ENCODE measurements at regions not wholly inside any gene's neighbourhood (a gene's known extent, or its start where the extent isn't known, plus 50 kb on each side); places are given as distances from the start of the nearest gene placed in this dataset.

DNA sequence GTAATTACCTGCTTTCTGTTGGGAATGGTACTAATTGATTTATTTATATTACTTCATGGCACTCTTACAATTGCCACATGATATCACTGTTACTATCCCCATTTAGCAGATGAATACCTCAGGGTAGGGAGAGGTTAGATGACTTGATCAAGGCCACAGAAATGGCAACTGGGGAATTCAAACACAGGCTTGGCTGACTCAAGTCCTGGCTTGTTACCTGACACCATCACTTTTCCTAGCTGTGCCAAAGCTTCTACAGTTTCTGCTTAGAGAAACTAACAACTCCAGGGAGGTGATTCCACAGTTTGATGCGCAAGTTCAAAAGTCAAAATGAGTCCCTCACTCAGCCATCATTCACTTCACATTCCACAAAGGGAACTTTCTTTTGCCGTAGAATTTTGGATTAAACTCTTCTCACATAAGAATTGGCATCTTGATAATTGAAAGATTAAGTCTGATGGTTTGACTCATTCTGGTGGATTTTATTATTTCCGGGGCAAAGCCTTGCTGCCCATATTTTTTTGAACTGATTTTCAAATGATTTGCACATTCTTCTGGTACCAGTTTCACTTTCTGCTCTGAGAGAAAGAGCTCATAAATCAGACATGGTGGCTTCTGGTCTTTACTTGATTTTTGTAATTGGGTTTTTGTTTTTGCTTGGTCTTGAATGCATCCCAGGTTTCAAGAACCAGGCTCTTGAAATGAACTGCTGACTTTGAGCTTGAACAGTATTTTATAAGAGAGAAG is 656.8 kb downstream of the BCL11A start:
- H3F3A ChIP-seq (ENCODE audit: insufficient read depth) = no peaks in the 10 kb centered on the region
- no peaks in the 10 kb centered on the region for H4K20me1 ChIP-seq (ENCODE audit: low read depth, low read length)
- no peak overlapping the region for H3K4me3 ChIP-seq (ENCODE audit: insufficient read depth, low read length, poor library complexity, severe bottlenecking)
- H3K27me3 ChIP-seq (ENCODE audit: low read length) = no peaks in the 10 kb centered on the region
- no peaks in the 10 kb centered on the region for H3K9me2 ChIP-seq (replicated peaks; ENCODE audit: insufficient read depth, low read length)
- H3K36me3 ChIP-seq (ENCODE audit: low read length) = no peaks in the 10 kb centered on the region
- no peak overlapping the region for H3K27ac ChIP-seq (ENCODE audit: low read depth, low read length)
- no peak overlapping the region for H3K4me2 ChIP-seq (ENCODE audit: low read depth, low read length, poor library complexity, severe bottlenecking)
- no peaks in the 10 kb centered on the region for H3K79me2 ChIP-seq (ENCODE audit: insufficient read depth, low read length)
- H3K9me3 ChIP-seq (ENCODE audit: insufficient read depth, low read length) = no peaks in the 10 kb centered on the region
- no peak for TF ChIP-seq EZH2phosphoT487 (conservative IDR thresholded peaks at IDR 0.05; ENCODE audit: low read length)
- no peak for TF ChIP-seq CTCF (IDR thresholded peaks at IDR 0.05; ENCODE audit: insufficient read depth, low read length, poor library complexity, severe bottlenecking)
- no peak overlapping the region for H3K9ac ChIP-seq (ENCODE audit: low read length)
- H2AFZ ChIP-seq (ENCODE audit: low read depth, low read length, severe bottlenecking) = no peak overlapping the region

DNA sequence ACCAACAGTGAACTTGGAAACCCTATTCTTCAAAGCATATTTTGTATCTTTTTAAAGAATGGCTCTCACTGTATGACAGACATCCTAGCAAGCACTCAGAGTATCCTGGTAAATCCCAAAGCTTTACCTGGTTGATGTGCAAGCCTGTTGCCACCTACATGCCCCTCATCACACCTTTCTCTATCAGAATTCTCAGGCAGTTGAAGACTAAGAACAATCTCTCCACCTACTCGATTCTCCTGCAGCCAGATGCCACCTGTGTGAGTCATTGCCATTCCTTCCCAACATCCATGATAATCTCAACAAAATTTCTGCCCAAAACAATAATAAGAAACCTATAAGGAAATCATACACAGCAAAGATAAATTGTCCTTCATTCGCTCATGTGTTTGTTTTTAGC is 659.8 kb downstream of the BCL11A start:
- no peak overlapping the region for H3K4me2 ChIP-seq (ENCODE audit: low read depth, low read length, poor library complexity, severe bottlenecking)
- H4K20me1 ChIP-seq (ENCODE audit: low read depth, low read length) = no peaks in the 10 kb centered on the region
- no peaks in the 10 kb centered on the region for H3K9me2 ChIP-seq (replicated peaks; ENCODE audit: insufficient read depth, low read length)
- no peaks in the 10 kb centered on the region for H3K79me2 ChIP-seq (ENCODE audit: insufficient read depth, low read length)
- no peak for TF ChIP-seq CTCF (IDR thresholded peaks at IDR 0.05; ENCODE audit: insufficient read depth, low read length, poor library complexity, severe bottlenecking)
- no peak for TF ChIP-seq EZH2phosphoT487 (conservative IDR thresholded peaks at IDR 0.05; ENCODE audit: low read length)
- H3K27ac ChIP-seq (ENCODE audit: low read depth, low read length) = no peak overlapping the region
- H3F3A ChIP-seq (ENCODE audit: insufficient read depth) = no peaks in the 10 kb centered on the region
- no peaks in the 10 kb centered on the region for H3K9me3 ChIP-seq (ENCODE audit: insufficient read depth, low read length)
- H3K9ac ChIP-seq (ENCODE audit: low read length) = no peak overlapping the region
- no peaks in the 10 kb centered on the region for H3K27me3 ChIP-seq (ENCODE audit: low read length)
- no peak overlapping the region for H3K4me3 ChIP-seq (ENCODE audit: insufficient read depth, low read length, poor library complexity, severe bottlenecking)
- no peak overlapping the region for H2AFZ ChIP-seq (ENCODE audit: low read depth, low read length, severe bottlenecking)
- H3K36me3 ChIP-seq (ENCODE audit: low read length) = no peaks in the 10 kb centered on the region

GRCh38 chr2:59892398-59892797 is 661.1 kb downstream of the BCL11A start:
- no peaks in the 10 kb centered on the region for H3K27me3 ChIP-seq (ENCODE audit: low read length)
- TF ChIP-seq EZH2phosphoT487 (conservative IDR thresholded peaks at IDR 0.05; ENCODE audit: low read length) (no peak), CTCF (IDR thresholded peaks at IDR 0.05; ENCODE audit: insufficient read depth, low read length, poor library complexity, severe bottlenecking) (no peak)
- H3K4me3 ChIP-seq (ENCODE audit: insufficient read depth, low read length, poor library complexity, severe bottlenecking) = no peak overlapping the region
- H3K36me3 ChIP-seq (ENCODE audit: low read length) = no peaks in the 10 kb centered on the region
- H3K9ac ChIP-seq (ENCODE audit: low read length) = no peak overlapping the region
- H3K4me2 ChIP-seq (ENCODE audit: low read depth, low read length, poor library complexity, severe bottlenecking) = no peak overlapping the region
- no peak overlapping the region for H2AFZ ChIP-seq (ENCODE audit: low read depth, low read length, severe bottlenecking)
- no peaks in the 10 kb centered on the region for H3K9me2 ChIP-seq (replicated peaks; ENCODE audit: insufficient read depth, low read length)
- no peaks in the 10 kb centered on the region for H4K20me1 ChIP-seq (ENCODE audit: low read depth, low read length)
- no peaks in the 10 kb centered on the region for H3K9me3 ChIP-seq (ENCODE audit: insufficient read depth, low read length)
- no peak overlapping the region for H3K27ac ChIP-seq (ENCODE audit: low read depth, low read length)
- no peaks in the 10 kb centered on the region for H3F3A ChIP-seq (ENCODE audit: insufficient read depth)
- no peaks in the 10 kb centered on the region for H3K79me2 ChIP-seq (ENCODE audit: insufficient read depth, low read length)
